SKM-1 treated with dmso at 0.1 percent for 144 hours (cell line): ENCODE measurements at regions not wholly inside any gene's neighbourhood (a gene's known extent, or its start where the extent isn't known, plus 50 kb on each side); places are given as distances from the start of the nearest gene placed in this dataset.

Experiments used
- DNase-seq: peaks from one replicate; lab custom pipeline; 2025; ENCODE audit not compliant: unreplicated experiment; lab: John Stamatoyannopoulos, UW

DNA sequence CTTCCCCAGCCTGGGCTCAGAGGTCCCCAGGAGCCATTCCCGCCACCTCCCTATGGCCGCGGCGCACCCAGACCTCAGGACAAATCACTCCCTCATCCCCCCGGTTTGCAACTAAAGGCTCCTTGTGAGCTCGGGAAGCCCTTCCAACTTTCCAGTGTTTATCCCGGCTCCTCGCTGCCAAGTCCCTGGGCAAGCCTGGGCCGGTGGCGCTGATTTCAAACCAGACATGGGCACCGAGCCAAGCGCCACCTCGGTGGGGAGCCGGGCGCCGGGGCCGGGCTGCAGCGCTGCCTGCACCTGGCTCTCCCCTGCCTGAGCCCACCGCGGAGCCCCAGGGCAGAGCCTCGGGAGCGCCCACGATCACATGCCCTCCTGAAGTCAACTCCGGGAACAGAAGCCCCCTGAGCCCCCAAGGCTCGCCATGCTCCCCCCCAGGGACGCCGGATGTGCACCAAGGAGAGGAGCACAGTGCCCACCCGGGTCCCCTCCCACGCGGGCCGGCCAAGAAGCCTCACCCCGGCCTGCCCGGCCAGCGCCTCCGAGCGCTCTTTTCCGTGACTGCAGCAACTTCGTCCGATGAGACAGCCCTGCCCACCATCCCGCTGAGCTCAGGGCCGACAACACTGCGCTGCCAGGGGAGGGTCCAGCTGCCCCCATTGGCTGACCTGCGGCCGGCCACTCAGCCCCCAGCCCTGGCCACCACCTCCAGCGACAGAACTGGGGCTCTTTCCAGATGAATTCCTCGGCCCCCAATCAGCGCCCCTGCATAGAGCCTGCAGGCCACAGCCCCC is 50.0 kb downstream of the NCOR2 start:
- DNase-seq: no peak

DNA sequence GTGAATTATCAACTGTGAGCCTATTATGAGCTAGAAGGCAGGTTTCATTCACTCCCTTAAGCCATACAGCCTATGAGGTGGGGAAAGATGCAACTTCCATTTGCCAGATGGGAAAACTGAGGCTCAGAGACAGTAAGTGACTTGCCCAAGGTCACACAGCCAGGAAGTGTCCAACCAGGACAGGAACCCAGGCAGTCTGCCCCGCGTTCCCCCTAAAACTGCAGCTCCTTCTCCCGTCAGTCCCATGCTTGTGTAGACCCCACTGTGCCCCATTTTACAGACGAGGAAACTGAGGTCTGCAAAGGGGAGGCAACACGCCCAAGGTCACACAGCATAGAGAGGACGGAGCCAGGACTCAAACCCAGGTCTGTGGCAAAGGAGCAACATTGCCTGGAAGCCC is 50.6 kb downstream of the NCOR2 start:
- no peak for DNase-seq

DNA sequence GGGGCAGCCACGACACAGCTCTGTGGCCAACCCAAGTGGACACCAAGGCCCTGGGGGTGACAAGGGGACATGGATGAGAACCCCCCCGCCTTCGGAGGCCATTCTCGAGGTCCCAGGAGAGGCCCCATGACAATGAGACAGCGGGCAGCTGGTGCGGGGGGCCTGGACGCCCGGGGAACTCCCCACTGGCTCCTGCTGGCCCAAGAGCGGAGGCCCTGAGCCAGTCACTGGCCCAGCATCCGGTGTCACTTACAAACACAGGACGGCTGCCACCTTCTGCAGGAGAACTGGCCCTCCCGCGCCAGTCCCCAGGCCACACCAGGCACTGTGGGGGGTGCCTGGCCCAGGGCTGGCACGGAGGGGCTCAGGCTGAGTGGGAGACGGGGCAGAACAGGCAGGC is 51.4 kb downstream of the NCOR2 start:
- DNase-seq: no peak

- no peak for DNase-seq
Measured at GRCh38 chr12:124514996-124515932, 52.1 kb downstream of the NCOR2 start.

GRCh38 chr12:124514145-124514995 is 53.0 kb downstream of the NCOR2 start:
- no peak for DNase-seq

- DNase-seq: no peak
Measured at GRCh38 chr12:124513297-124513867, 54.0 kb downstream of the NCOR2 start.

DNA sequence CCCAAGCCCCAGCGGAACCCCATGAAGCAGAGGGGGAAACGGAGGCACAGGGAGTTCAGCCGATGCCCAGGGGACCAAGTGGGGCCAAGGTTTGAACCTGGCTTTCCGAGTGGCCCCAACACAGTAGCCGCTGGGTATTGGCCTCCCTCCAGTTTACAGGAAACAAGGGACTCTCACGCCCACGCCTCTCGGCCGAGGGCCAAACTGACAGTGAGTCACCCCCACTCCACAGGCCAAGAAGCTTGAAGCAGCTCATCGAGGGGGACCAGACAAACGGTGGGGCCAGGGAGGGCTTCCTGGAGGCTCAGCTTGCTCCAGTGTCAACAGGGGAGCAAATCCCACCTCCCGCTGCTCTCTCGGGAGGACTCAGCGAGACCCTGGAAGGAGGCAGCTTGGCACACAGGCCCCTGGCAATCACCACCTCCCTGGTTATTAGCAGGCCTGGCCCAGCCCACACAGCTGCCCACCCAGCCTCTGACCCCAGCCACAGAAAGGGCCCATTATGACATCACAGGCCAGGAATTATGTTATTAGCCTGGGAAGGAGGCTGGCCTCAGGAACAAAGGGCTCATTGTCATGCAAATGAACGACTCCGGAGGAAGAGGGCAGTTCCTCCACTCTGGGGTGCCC is 54.6 kb downstream of the NCOR2 start:
- no peak for DNase-seq

DNA sequence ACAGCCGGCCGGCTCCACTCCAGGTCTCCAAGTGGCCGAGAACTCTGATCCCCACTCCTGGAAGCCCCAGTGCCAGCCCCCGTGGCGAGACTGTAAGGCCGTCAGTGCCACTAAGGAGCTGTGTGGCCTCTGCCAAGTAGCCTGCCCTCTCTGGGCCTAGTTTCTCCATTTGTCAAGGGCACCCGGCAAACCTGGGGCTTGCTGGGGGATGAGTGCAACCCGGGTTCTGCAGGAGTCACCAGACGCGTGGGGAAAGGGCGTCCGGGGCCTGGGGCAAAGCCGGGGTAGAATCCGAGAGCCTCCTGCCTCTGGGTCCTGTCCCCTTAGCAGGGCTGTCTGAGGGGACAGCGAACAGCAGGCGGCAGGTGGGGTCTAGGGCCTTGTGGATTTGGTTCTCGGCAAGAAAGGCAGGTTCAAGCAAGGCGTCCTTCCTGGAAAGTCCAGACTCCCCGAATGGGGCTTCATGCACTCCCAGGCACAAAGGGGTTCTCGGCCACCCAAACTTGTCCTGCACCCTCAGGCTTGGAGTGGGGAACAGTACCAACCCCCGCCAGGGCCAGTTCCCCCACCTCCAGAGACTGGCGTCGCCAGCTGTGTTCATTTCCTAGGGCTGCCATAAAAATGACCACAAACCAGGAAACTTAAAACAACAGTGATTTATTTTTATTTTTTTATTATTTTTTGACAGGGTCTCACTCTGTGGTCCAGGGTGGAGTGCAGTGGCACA is 56.0 kb downstream of the NCOR2 start:
- DNase-seq: no peak

DNA sequence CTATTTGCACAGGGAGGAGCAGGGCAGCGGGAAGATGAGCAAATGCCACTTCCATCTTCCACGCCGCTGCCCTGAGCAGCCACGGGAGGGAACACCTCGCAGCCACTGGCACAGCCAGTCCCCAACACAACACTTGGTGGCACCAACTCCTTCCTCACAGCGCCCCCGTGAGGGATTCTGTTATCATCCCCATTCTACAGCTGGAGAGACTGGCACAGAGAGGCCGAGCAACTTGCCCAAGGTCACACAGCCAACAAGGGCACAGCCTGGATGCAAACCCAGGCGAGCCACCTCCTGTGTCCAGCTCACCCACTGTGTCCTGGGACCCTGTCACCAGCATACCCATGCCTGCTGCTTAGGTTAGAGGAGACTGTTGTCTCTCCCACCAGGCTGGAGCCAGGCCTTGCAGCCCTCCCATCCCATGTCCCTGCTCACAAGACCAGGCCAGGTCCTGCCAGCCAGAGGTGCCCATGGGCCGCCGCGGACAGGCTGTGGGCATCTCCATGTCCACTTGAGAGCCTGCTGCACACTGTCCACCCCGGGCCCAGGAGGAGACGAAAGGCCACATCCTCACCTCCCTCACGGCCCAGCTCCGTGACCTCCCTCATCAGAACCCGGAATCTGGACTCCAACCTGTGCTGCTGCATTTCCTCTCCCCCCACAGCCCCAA is 57.0 kb downstream of the NCOR2 start:
- no peak for DNase-seq

DNA sequence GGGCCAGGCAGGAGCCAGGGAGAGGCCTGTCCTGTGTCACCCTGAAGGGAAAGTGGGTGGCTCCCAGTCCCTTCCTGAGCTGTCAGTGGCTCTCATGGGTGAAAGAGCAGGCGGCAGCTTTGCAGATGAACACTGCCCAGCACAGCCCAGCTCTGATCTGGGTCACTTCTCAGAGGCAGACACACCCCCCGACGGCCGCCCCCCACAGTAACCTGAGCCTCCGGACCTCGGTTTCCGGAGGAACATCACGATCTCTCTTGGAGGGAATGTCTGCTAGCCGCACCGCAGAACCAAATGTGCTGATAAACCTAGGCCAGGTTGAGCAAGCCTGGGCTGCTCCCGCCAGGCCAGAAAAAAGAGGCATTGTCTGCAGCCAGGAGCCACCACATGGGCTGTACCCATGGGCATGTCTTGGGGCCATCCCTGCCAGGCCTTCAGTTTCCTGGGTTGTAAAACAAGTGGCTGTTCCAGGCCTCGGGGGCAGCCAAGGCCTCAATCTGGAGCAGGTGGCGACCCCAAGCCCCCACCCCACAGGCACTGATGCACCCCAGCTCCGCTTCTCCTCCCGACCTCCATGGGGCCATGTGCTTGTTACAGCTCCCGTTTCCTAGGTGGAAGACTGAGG is 57.6 kb downstream of the NCOR2 start:
- no peak for DNase-seq

DNA sequence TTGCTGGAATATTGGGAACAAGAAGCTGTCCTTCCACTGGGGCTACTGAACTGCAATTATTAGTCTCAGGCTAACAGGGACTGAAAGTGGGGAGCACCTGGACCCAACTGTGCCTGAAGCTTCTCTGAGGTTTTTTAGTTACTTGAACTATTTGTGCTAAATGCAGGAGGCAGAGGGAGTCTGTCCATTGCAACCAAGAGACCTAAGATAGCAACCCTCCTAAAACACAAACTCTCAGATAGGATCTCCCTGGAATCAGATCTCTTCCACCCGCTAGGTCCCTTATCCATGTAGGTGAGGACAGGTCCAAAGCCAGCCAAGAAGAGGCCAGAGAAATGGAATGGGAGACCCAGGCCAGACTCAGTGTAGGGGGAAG is 58.1 kb downstream of the NCOR2 start:
- no peak for DNase-seq

DNA sequence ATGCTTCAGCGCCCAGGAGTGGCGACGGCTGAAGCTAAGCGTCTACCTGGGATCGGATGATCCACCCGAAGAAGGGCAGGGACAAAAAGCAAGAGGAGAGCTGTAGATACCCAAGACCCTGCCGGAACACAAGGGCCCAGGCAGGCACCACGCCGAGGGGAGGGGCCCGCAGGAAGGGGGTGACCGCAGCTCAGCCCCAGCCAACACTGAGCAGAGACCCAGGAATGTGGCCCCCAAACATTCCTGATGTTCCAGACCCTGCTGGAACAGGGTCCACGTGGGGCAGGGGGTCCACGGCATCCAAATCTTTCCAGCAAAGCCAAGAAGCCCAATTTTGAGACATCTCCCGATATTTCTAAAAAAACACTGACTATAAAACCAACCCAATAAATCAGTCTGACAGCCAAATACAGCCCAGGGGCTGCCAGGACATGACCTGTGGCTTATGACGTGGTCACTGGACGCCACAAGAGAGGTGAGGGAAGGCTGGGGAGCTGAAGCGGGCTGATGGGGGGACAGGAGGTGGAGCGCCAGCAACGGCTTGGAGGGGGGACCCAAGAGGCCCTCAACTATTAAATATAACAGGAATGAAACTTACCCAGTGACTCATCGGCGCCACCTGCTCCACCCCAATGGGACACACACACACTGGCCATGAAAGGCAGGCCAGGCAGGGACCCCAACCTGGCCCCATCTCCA is 58.9 kb downstream of the NCOR2 start:
- no peak for DNase-seq

DNA sequence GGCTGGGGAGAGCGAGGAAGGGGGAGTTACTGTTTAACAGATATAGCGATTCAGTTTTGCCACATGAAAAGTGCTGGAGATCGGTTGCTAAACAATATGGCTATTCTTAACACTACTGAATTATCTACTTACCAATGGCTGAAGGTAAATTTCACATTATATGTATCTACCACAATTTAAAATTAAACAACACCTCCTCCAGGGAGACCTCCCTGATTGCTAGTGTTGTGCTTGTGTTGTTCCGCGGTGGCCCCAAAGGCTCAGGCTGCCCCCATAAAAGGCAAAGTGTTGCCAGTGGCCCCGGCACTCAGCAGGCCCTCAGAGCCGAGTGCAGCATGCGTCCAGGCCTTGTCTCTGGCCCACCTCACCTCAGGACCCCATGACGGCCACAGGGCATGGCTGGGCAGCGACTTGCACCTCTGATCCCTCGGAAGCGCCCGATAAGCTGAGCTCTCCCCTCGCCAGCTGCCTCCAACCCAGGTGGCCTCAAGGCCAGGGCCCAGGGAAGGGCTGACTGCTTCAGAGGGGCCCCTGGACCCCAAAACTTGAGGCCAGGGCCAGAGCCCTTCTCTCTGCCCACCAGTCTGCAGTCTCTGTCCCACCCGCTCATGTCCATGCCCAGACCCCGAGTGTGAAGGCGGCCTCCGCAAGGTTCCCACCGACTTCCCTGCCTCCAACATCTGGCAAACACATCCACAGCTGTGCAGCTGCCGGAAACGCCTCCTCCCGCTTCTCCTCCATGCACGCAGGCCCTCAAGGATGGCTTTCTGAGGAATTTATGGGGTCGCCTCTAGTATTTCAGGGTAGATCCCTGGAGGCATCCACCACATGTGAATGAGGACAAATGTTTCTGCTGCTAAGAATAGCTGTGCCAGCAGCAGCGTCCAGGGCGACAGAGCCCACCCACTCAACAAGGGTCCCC is 60.0 kb downstream of the NCOR2 start:
- no peak for DNase-seq

DNA sequence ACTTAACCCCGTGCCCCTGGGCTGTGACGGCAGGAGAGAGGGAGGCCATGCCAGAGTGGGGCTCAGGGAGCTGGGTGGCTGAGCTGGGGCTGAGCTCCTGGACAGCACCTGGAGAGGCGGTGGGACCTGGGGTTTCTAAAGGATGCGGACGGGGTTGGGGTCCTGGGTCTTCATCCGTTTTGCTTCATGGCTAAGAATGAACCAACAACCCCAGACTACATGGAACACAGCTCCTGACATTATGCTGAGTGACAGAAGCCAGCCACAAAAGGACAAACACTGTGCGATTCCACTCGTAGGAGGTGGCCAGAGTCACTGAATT is 60.6 kb downstream of the NCOR2 start:
- DNase-seq: no peak

DNA sequence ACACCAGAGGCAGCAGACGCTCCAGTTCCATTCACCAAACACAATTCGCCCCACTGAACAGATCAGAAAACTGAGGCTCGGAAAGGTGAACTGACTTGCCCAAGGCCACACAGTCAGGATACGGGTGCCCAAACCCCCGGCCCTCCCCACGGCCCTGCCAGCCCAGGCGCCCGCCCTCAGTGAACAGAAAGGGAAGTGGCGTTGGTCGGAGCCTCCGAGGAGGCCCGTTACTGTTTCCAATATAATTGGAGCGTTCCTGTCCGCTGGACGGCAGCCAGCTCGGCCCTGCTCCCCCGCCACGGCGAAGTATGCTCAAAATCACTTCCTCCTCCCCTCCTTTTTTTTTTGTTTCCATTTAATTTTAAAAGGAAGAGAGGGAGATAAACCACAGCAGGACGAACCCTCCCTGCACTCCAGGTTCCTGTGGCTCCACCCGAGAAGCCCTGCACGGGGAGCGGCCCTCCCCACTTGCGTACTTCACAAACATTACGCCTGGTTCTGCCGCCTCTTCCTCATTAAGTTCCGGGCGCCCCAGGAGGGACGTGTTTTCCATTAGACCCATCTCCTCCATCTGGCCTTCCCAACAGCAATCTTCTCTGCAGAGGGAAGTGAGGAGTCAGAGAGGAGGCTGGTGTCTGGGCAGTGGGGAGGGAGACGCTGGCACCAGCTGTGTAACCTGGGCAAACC is 61.1 kb downstream of the NCOR2 start:
- DNase-seq: peak; percentile 82

DNA sequence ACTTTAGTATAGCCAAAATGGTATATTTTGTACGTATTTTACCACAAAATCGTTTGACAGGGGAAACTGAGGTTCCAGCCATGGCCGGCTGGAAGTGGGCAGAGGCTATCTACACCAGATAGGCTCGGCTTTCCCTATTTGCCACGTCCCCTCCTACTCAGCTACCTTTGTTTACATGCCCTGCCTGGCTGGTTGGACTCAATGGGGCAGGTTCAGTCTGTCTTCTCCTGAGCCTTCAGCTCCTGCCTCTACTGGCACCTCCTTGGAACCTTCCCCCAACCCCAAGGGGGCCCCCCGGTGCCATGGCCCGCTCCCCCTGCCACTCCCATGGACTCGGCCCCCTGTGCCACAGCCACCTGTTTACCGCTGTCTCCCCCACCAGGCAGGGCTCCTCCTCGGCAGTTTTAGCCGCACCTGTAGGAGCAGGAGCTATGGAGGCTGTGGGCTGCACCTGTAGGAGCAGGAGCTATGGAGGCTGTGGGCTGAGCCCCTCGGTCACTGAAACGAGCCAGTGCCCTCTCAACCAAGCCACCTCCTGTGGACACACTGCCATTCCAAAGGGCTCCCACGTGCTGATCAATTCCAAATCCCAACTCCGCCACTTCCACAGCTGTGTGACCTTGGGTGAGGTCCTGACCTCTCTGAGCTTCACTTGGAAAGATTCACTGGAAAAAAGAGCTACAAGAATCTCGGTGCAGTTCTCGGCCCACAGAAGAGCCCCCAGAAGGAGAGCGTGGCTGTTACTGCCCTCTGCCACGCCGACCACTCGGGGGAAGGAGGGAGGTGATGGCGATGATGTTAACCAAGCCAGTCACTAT is 62.2 kb downstream of the NCOR2 start:
- peak; percentile 100 for DNase-seq
